ENCODE measurements at regions not wholly inside any gene's neighbourhood (a gene's known extent, or its start where the extent isn't known, plus 50 kb on each side); places are given as distances from the start of the nearest gene placed in this dataset.

DNA sequence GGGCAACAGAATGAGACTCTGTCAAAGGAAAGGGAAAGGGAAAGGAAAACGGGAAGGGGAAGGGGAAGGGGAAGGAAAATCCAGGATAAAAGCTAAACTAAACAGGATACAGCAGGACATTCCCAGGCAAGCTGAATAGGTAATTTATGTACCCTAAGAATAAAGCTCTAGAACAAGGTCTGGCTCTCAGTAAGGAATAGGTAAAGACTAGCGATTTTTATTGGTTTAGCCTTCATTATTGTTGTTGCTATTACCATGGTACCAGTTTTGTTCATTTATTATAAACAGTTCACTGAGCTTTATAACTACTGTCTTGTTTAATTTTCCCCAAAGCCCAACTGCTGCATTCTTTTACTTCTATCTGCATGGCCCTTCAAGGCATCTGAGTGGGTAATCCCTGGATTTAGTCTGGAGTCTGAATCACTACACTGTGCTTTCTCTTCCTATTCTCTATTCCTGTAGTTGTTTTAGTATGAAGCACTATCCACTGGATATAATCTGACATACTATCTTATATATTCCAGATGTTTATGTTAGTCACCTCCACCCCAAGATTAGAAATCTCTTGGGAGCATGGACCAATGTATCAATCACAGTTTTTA, 127.1 kb upstream of the TANK start:
- Mint-ChIP-seq H3K4me1 (peaks cover 4 to 6% (median 5%) of the 10 kb centered on the region in 3 donors), H3K4me3 (no peak overlapping the region), H3K27me3 (peaks cover 8% of the 10 kb centered on the region in 2 donors), H3K36me3 (peaks cover 0 to 6% (median 0%) of the 10 kb centered on the region in 3 donors), H3K27ac (no peak overlapping the region), H3K9me3 (peaks cover 0 to 9% (median 2%) of the 10 kb centered on the region in 5 donors)
- CTCF ChIA-PET, result no interaction called here
- no peaks in the 10 kb centered on the region for H3K27me3 ChIP-seq (ENCODE audit: insufficient read depth, low read length, poor library complexity, severe bottlenecking)
- H3K27ac ChIP-seq (ENCODE audit: low read depth, low read length), result no peak overlapping the region
- no peak for DNase-seq
- no peak overlapping the region for H3K4me3 ChIP-seq (ENCODE audit: low read length)
- H3K9me3 ChIP-seq (ENCODE audit: low read length), result no peaks in the 10 kb centered on the region
- H3K4me1 ChIP-seq (ENCODE audit: insufficient read depth, low read length), result no peaks in the 10 kb centered on the region
- POLR2A ChIA-PET, result no interaction called here
- H3K36me3 ChIP-seq (ENCODE audit: insufficient read depth, low read length), result no peaks in the 10 kb centered on the region

DNA sequence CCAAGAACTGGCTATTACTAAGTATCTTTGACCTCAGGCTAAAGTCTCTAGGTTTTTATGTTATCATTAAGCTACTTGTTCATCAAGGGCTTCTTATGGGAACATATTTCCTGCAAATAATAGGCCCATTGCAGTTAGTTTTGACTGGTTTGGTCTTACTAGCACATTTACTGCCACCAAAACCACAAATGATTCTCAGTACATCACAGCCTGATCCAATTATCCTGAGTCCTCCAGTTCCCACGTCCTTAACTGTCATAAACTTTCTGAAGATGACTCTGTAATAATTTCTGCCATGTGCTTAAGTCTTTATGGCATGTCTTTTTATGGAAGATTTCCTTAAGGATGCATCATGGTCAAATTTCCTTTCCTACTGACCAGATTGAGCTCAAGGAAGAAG, 123.3 kb upstream of the TANK start:
- Mint-ChIP-seq H3K4me1 (no peaks in the 10 kb centered on the region), H3K27me3 (peaks cover 8 to 16% of the 10 kb centered on the region in 2 donors), H3K36me3 (no peaks in the 10 kb centered on the region), H3K4me3 (no peak overlapping the region), H3K27ac (no peak overlapping the region), H3K9me3 (peaks cover 0 to 9% (median 2%) of the 10 kb centered on the region in 5 donors)
- H3K4me3 ChIP-seq (ENCODE audit: low read length), result no peak overlapping the region
- no peaks in the 10 kb centered on the region for H3K36me3 ChIP-seq (ENCODE audit: insufficient read depth, low read length)
- ChIA-PET POLR2A (no interaction called here), CTCF (interaction anchor here (2.0 kb wide), 1 partner anchor 11 kb away, joined by 4 read pairs; no protein-coding TSS in a partner anchor)
- no peaks in the 10 kb centered on the region for H3K4me1 ChIP-seq (ENCODE audit: insufficient read depth, low read length)
- H3K9me3 ChIP-seq (ENCODE audit: low read length), result no peaks in the 10 kb centered on the region
- no peaks in the 10 kb centered on the region for H3K27me3 ChIP-seq (ENCODE audit: insufficient read depth, low read length, poor library complexity, severe bottlenecking)
- H3K27ac ChIP-seq (ENCODE audit: low read depth, low read length), result no peak overlapping the region
- no peak for DNase-seq

DNA sequence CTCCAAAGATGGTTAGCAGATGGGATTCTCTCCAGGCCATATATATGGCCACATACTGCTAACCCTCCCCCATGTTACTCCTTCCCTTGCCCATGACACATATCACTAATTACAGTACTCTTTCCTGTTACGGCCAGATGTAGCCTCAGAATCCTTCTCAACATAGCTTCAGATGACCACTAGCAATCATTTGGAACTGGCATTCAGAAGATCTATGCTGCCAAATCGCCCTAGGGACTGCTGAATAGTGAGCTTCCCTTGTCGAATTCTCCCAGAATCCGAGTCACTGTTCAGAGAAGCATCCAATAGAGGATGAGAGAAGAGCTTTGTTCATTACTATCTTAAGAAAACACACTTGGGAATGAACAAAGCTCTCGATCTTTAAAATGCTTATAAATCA, 121.2 kb upstream of the TANK start:
- Histone ChIP-seq H3K9me3 (ENCODE audit: low read length) (no peaks in the 10 kb centered on the region), H3K36me3 (ENCODE audit: insufficient read depth, low read length) (no peaks in the 10 kb centered on the region), H3K27me3 (ENCODE audit: insufficient read depth, low read length, poor library complexity, severe bottlenecking) (no peaks in the 10 kb centered on the region), H3K4me3 (ENCODE audit: low read length) (no peak overlapping the region), H3K27ac (ENCODE audit: low read depth, low read length) (no peak overlapping the region), H3K4me1 (ENCODE audit: insufficient read depth, low read length) (no peaks in the 10 kb centered on the region)
- Mint-ChIP-seq H3K36me3 (no peaks in the 10 kb centered on the region), H3K4me3 (no peak overlapping the region), H3K4me1 (no peaks in the 10 kb centered on the region), H3K27me3 (peaks cover 12 to 26% of the 10 kb centered on the region in 2 donors), H3K27ac (no peak overlapping the region), H3K9me3 (peaks cover 0 to 9% (median 2%) of the 10 kb centered on the region in 5 donors)
- ChIA-PET CTCF (interaction anchor here (2.1 kb wide), 1 partner anchor 23 kb away, joined by 4 read pairs; no protein-coding TSS in a partner anchor), POLR2A (no interaction called here)
- DNase-seq, result no peak

DNA sequence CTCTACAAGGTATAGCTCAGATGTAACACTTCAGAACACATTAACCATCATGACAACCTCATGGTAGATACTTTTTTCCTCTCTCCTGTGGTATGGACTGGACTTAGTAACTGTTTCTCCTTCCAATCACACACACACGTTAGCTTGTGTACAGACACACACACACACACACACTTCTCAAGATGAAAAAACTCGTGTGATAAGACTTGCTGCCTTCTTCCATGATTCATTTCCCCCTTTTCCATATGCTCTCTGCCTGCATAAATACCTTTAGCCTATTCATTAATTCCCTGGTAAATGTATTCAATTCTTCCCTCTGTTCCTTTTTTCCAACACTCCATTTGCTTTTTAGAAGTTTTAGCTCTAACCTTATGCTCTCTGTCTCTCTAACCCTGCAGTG, 118.9 kb upstream of the TANK start:
- ChIA-PET CTCF (no interaction called here), POLR2A (no interaction called here)
- no peak overlapping the region for H3K27ac ChIP-seq (ENCODE audit: low read depth, low read length)
- H3K4me1 Mint-ChIP-seq, result no peaks in the 10 kb centered on the region
- no peaks in the 10 kb centered on the region for H3K36me3 Mint-ChIP-seq
- no peaks in the 10 kb centered on the region for H3K4me1 ChIP-seq (ENCODE audit: insufficient read depth, low read length)
- H3K9me3 ChIP-seq (ENCODE audit: low read length), result no peaks in the 10 kb centered on the region
- DNase-seq, result no peak
- H3K27me3 Mint-ChIP-seq, result peaks cover 11 to 41% of the 10 kb centered on the region in 2 donors
- no peak overlapping the region for H3K4me3 Mint-ChIP-seq
- H3K27me3 ChIP-seq (ENCODE audit: insufficient read depth, low read length, poor library complexity, severe bottlenecking), result no peaks in the 10 kb centered on the region
- no peaks in the 10 kb centered on the region for H3K36me3 ChIP-seq (ENCODE audit: insufficient read depth, low read length)
- no peaks in the 10 kb centered on the region for H3K9me3 Mint-ChIP-seq
- no peak overlapping the region for H3K4me3 ChIP-seq (ENCODE audit: low read length)
- no peak overlapping the region for H3K27ac Mint-ChIP-seq

DNA sequence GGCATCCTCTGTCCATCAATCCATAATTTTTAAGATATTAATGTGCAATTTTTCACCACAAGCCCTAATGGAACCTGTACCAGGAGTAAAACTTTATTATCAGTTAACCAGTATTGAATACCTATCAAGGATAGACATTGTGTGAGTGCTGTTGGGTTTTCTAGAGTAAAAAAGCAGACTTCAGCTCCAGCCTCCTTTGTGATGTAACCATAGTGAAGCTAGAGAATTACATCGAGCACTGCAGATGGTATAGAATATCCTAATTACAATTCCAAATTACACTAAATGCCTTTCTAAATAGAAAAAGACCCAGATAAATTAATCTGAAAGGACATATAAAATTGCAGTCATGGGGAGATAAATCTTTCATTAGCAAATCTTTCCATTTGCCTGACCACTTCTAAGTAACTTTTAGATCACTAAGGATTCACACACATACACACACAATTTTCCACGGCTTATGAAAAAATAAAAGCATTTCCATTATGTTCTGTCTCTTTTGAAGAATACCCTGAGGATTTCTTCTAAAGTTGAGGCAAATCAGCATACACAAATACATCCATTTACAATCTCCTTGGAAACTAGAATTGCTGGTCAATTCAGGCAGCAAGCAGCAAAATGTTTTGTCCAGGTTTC, 117.1 kb upstream of the TANK start:
- no peak for DNase-seq

DNA sequence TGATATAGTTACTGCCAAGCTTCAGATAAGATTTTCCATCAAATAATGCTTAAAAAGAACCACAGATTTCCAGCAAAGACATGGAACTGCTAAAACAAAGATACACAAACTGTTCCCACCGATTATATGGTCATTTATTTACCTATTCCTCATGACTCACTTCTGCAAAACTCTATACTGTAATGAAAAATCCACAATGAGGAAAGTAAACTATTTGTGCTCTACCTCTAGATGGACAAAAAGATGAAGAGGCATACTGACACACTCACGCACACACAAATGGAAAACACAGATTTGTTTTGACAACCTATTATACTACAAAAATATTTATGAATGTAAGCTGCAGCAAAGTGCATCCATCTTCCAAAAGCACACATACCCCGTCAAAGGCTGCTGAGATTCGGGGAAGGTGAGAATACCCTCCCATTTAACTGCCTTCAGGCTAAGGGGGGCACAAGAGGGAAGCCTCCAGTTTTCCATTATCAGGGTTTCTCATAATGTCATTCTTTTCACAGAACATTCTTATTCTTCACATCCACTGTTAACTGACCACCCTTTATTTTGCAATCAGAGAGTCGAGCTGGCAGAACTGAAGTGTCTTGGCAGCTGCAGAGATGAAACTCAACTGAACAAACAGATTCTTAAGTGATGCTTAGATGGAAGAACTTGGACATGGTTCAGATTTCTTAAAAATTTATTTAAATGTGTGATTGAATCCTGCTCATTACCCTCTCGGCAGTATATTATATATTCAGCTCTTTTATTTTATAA, 115.9 kb upstream of the TANK start:
- H3K27me3 ChIP-seq (ENCODE audit: insufficient read depth, low read length, poor library complexity, severe bottlenecking), result no peaks in the 10 kb centered on the region
- Mint-ChIP-seq H3K27ac (no peak overlapping the region), H3K36me3 (no peaks in the 10 kb centered on the region), H3K27me3 (peaks cover 12 to 54% of the 10 kb centered on the region in 2 donors), H3K9me3 (no peaks in the 10 kb centered on the region), H3K4me3 (no peak overlapping the region), H3K4me1 (no peaks in the 10 kb centered on the region)
- no peak for DNase-seq
- H3K4me1 ChIP-seq (ENCODE audit: insufficient read depth, low read length), result no peaks in the 10 kb centered on the region
- ChIA-PET POLR2A (no interaction called here), CTCF (interaction anchor here (0.6 to 2.5 kb wide), 2 partner anchors 19 to 106 kb away, joined by 3 to 7 read pairs; no protein-coding TSS in a partner anchor)
- H3K4me3 ChIP-seq (ENCODE audit: low read length), result no peak overlapping the region
- no peak overlapping the region for H3K27ac ChIP-seq (ENCODE audit: low read depth, low read length)
- no peaks in the 10 kb centered on the region for H3K9me3 ChIP-seq (ENCODE audit: low read length)
- H3K36me3 ChIP-seq (ENCODE audit: insufficient read depth, low read length), result no peaks in the 10 kb centered on the region

More for the DNA sequence above, 117.1 kb upstream of the TANK start:
- H3K36me3 ChIP-seq (ENCODE audit: insufficient read depth, low read length), result no peaks in the 10 kb centered on the region
- Mint-ChIP-seq H3K9me3 (no peaks in the 10 kb centered on the region), H3K27ac (no peak overlapping the region), H3K36me3 (no peaks in the 10 kb centered on the region), H3K4me1 (no peaks in the 10 kb centered on the region), H3K27me3 (peaks cover 9 to 48% of the 10 kb centered on the region in 2 donors), H3K4me3 (no peak overlapping the region)
- no peak overlapping the region for H3K4me3 ChIP-seq (ENCODE audit: low read length)
- POLR2A ChIA-PET, result no interaction called here
- no peak overlapping the region for H3K27ac ChIP-seq (ENCODE audit: low read depth, low read length)
- no peaks in the 10 kb centered on the region for H3K27me3 ChIP-seq (ENCODE audit: insufficient read depth, low read length, poor library complexity, severe bottlenecking)
- no peaks in the 10 kb centered on the region for H3K9me3 ChIP-seq (ENCODE audit: low read length)
- no peaks in the 10 kb centered on the region for H3K4me1 ChIP-seq (ENCODE audit: insufficient read depth, low read length)
- CTCF ChIA-PET, result interaction anchor here (0.6 to 2.5 kb wide), 2 partner anchors 21 to 107 kb away, joined by 3 to 7 read pairs; no protein-coding TSS in a partner anchor

DNA sequence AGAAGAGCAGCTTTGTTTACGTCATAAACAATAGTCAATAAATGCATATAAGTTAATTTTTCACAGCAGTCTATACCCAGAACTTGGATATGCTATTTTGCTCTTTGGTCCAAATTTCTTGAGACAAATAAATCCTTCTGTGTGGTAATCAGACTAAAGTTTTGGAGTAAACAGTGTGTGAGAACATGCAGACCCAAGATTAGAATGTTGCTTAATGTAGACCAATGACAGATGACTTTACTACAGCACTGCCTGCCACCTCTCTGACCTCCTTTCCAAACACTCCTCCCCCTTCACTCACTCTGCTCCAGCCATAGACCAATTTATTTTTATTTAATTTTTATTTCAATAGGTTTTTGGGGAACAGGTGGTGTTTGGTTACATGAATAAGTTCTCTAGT, 115.3 kb upstream of the TANK start:
- no peaks in the 10 kb centered on the region for H3K27me3 ChIP-seq (ENCODE audit: insufficient read depth, low read length, poor library complexity, severe bottlenecking)
- no peaks in the 10 kb centered on the region for H3K9me3 Mint-ChIP-seq
- H3K4me3 ChIP-seq (ENCODE audit: low read length), result no peak overlapping the region
- no peaks in the 10 kb centered on the region for H3K36me3 ChIP-seq (ENCODE audit: insufficient read depth, low read length)
- H3K36me3 Mint-ChIP-seq, result no peaks in the 10 kb centered on the region
- H3K4me3 Mint-ChIP-seq, result no peak overlapping the region
- no peak for DNase-seq
- no peaks in the 10 kb centered on the region for H3K9me3 ChIP-seq (ENCODE audit: low read length)
- no peak overlapping the region for H3K27ac Mint-ChIP-seq
- ChIA-PET POLR2A (no interaction called here), CTCF (interaction anchor here (2.5 kb wide), 1 partner anchor 19 kb away, joined by 7 read pairs; no protein-coding TSS in a partner anchor)
- H3K4me1 ChIP-seq (ENCODE audit: insufficient read depth, low read length), result no peaks in the 10 kb centered on the region
- H3K27ac ChIP-seq (ENCODE audit: low read depth, low read length), result no peak overlapping the region
- H3K27me3 Mint-ChIP-seq, result peaks cover 18 to 61% of the 10 kb centered on the region in 2 donors
- no peaks in the 10 kb centered on the region for H3K4me1 Mint-ChIP-seq

DNA sequence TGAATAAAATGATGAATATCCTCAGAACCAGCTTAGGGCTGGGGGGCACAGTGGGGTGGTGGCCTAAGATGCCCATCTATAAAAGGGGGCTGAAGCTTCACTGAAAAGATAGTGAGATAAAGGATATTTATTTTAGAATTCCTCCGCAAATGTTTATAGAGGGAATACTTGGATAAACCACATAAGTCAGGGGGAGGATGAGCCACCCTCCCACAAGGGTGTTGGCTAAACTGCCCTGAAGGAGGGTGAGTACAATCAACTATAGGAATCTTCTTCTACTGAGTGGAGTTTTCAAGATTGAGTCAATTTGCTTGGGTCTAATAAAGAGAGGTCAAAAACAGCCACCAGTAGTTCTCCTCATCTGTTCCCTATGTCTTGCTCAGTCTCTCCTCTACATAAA, 114.5 kb upstream of the TANK start:
- Mint-ChIP-seq H3K9me3 (no peaks in the 10 kb centered on the region), H3K27ac (no peak overlapping the region), H3K36me3 (no peaks in the 10 kb centered on the region), H3K4me1 (no peaks in the 10 kb centered on the region), H3K4me3 (no peak overlapping the region), H3K27me3 (peaks cover 23 to 63% of the 10 kb centered on the region in 2 donors)
- CTCF ChIA-PET, result no interaction called here
- H3K27ac ChIP-seq (ENCODE audit: low read depth, low read length), result no peak overlapping the region
- H3K4me1 ChIP-seq (ENCODE audit: insufficient read depth, low read length), result no peaks in the 10 kb centered on the region
- no peak overlapping the region for H3K4me3 ChIP-seq (ENCODE audit: low read length)
- H3K27me3 ChIP-seq (ENCODE audit: insufficient read depth, low read length, poor library complexity, severe bottlenecking), result no peaks in the 10 kb centered on the region
- DNase-seq, result no peak
- no peaks in the 10 kb centered on the region for H3K9me3 ChIP-seq (ENCODE audit: low read length)
- H3K36me3 ChIP-seq (ENCODE audit: insufficient read depth, low read length), result no peaks in the 10 kb centered on the region
- POLR2A ChIA-PET, result no interaction called here

Measured in CD8-positive, alpha-beta memory T cell (primary cell).